C4-2B (cell line): ENCODE measurements at regions not wholly inside any gene's neighbourhood (a gene's known extent, or its start where the extent isn't known, plus 50 kb on each side); places are given as distances from the start of the nearest gene placed in this dataset.

Experiments
- ZFX ChIP-seq: fragments of 450-650 bp; IDR thresholded peaks from 2 replicates; pipeline ENCODE4 v1.6.1; 2017
- TF ChIP-seq, protein P1 (sequence below): fragments of 450-650 bp; conservative IDR thresholded peaks from 2 replicates; pipeline ENCODE4 v1.5.1; 2017; ENCODE audit warnings: mild to moderate bottlenecking

- TF ChIP-seq, protein P1, sequence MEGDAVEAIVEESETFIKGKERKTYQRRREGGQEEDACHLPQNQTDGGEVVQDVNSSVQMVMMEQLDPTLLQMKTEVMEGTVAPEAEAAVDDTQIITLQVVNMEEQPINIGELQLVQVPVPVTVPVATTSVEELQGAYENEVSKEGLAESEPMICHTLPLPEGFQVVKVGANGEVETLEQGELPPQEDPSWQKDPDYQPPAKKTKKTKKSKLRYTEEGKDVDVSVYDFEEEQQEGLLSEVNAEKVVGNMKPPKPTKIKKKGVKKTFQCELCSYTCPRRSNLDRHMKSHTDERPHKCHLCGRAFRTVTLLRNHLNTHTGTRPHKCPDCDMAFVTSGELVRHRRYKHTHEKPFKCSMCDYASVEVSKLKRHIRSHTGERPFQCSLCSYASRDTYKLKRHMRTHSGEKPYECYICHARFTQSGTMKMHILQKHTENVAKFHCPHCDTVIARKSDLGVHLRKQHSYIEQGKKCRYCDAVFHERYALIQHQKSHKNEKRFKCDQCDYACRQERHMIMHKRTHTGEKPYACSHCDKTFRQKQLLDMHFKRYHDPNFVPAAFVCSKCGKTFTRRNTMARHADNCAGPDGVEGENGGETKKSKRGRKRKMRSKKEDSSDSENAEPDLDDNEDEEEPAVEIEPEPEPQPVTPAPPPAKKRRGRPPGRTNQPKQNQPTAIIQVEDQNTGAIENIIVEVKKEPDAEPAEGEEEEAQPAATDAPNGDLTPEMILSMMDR: no peak
- no peak for TF ChIP-seq ZFX
These were observed 120.5 kb upstream of the SCN7A start for GRCh38 chr2:166614503-166614902.
